ENCODE measurements at regions not wholly inside any gene's neighbourhood (a gene's known extent, or its start where the extent isn't known, plus 50 kb on each side); places are given as distances from the start of the nearest gene placed in this dataset.

- TF ChIP-seq POLR2A (IDR thresholded peaks at IDR 0.05; ENCODE audit: low read length) (no peak), GATA1 (IDR thresholded peaks at IDR 0.05; ENCODE audit: low read depth, low read length) (no peak)
Measured at GRCh38 chr15:34664418-34664817, 81.0 kb upstream of the GOLGA8B start.
